HUES6 (cell line): ENCODE measurements at regions not wholly inside any gene's neighbourhood (a gene's known extent, or its start where the extent isn't known, plus 50 kb on each side); places are given as distances from the start of the nearest gene placed in this dataset.

Experiments used
- H3K27ac ChIP-seq: 2 replicates; pipeline ENCODE4 v1.7.0; 2013; ENCODE audit warnings: low read depth, mild to moderate bottlenecking, low read length, inconsistent platforms
- H3K27me3 ChIP-seq: 2 replicates; pipeline ENCODE4 v1.6.1; 2013; ENCODE audit warnings: low read length; ENCODE audit not compliant: control insufficient read depth, insufficient read depth
- H3K36me3 ChIP-seq: 2 replicates; pipeline ENCODE4 v1.6.1; 2013; ENCODE audit warnings: low read length; ENCODE audit not compliant: control insufficient read depth, insufficient read depth
- H3K4me1 ChIP-seq: 2 replicates; pipeline ENCODE4 v1.6.1; 2013; ENCODE audit warnings: low read length; ENCODE audit not compliant: control insufficient read depth, insufficient read depth
- H3K4me3 ChIP-seq: 2 replicates; pipeline ENCODE4 v1.5.1; 2013; ENCODE audit warnings: low read depth, low read length
- H3K9ac ChIP-seq: one replicate; pipeline ENCODE4 v1.6.1; 2013; ENCODE audit warnings: mild to moderate bottlenecking, low read length
- H3K9me3 ChIP-seq: 2 replicates; pipeline ENCODE4 v1.6.1; 2013; ENCODE audit warnings: low read depth, low read length; ENCODE audit not compliant: control insufficient read depth, insufficient read depth

DNA sequence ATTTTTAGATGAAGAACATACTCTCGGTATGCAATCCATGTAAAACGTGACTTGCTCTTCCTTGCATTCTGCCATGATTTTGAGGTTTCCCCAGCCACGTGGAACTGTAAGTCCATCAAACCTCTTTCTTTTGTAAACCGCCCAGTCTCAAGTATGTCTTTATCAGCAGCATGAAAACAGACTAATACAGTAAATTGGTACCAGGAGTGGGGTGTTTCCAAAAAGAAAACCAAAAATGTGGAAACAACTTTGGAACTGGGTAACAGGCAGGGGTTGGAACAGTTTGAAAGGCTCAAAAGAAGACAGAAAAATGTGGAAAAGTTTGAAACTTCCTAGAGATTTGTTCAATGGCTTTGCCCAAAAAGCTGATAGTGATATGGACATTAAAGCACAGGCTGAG lies 1957.9 kb downstream of the SUCLG1 start:
- H3K4me3 ChIP-seq: no peak overlapping the region
- H3K36me3 ChIP-seq: no peaks in the 10 kb centered on the region
- no peak overlapping the region for H3K9ac ChIP-seq
- H3K9me3 ChIP-seq: peaks cover 23% of the 10 kb centered on the region
- H3K4me1 ChIP-seq: no peaks in the 10 kb centered on the region
- H3K27ac ChIP-seq: no peak overlapping the region
- H3K27me3 ChIP-seq: no peaks in the 10 kb centered on the region

DNA sequence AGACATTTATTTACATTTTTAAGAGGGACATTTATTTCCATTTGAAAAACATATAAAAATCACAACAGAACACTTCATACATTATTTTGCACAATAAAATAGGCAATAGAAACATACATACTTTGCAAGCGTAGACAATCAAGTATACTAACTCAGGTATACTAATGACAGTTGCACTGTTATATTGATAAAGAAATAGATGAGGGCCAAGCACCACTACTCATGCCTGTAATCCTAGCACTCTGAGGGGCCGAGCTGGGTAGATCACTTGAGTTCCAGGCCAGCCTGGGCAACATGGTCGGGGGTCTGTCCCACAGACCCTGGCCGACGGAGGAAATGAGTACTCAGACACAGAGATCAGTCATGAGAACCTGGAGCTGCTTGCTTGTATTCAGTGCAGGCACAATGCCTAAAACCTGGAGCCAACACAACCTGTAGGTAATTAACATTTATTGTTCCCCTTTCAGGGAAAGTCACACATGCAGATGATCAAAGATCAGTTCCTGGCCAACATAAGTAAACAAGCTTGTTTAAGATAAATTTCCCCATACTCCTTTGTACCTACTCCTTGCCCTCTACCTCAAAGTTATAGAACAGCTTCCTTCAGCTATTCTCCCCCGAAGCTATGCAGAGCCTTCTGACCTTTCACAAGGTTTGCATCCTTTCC lies 1960.2 kb downstream of the SUCLG1 start:
- no peak overlapping the region for H3K4me3 ChIP-seq
- no peak overlapping the region for H3K9ac ChIP-seq
- no peak overlapping the region for H3K27ac ChIP-seq
- peaks cover 23% of the 10 kb centered on the region for H3K9me3 ChIP-seq
- no peaks in the 10 kb centered on the region for H3K4me1 ChIP-seq
- no peaks in the 10 kb centered on the region for H3K36me3 ChIP-seq
- H3K27me3 ChIP-seq: no peaks in the 10 kb centered on the region

DNA sequence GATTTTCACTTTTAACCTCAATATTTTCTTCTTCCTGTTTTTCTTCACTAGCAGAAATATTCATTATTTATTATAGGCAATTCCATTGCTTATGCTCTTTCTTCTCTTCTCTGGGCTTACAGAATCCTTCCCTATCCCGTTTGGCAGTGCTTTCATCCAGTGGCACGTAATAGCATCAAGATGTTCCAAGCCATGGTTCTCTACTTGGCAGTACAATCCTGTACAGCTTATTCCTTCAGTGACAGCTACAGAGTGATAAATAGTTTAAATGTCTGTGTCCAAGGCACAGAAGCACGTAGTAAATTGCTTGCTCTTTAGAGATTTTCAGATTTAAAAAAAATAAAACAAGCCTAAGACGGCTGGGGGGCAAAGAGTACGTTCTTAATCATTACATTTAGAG lies 1964.3 kb downstream of the SUCLG1 start:
- no peaks in the 10 kb centered on the region for H3K36me3 ChIP-seq
- H3K27me3 ChIP-seq: no peaks in the 10 kb centered on the region
- H3K27ac ChIP-seq: no peak overlapping the region
- peaks cover 7% of the 10 kb centered on the region; the same call in 1 of the 2 replicates for H3K9me3 ChIP-seq
- no peaks in the 10 kb centered on the region for H3K4me1 ChIP-seq
- H3K4me3 ChIP-seq: no peak overlapping the region
- H3K9ac ChIP-seq: no peak overlapping the region

DNA sequence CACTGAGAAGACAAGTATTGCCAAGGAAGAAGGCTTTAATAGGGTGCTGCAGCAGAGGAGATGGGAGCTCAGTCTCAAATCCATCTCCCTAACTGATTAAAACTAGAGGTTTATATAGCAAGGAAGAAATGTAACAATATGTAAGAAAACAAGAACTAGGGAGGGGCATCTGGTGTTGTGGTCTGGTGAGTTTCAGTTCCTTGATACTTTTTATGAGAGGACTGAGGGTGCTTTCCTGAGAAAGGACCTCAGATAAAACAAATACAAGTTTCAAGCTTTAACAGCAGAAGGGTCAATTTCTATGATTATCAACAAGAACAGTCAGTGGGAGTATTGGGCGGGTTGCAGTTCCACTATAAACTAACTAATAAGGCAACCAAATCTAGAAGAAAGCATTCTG lies 1967.5 kb downstream of the SUCLG1 start:
- Histone ChIP-seq H3K4me3 (no peak overlapping the region), H3K27ac (no peak overlapping the region), H3K4me1 (no peaks in the 10 kb centered on the region), H3K9me3 (peaks cover 7% of the 10 kb centered on the region; the same call in 1 of the 2 replicates), H3K9ac (no peak overlapping the region), H3K27me3 (no peaks in the 10 kb centered on the region), H3K36me3 (no peaks in the 10 kb centered on the region)

DNA sequence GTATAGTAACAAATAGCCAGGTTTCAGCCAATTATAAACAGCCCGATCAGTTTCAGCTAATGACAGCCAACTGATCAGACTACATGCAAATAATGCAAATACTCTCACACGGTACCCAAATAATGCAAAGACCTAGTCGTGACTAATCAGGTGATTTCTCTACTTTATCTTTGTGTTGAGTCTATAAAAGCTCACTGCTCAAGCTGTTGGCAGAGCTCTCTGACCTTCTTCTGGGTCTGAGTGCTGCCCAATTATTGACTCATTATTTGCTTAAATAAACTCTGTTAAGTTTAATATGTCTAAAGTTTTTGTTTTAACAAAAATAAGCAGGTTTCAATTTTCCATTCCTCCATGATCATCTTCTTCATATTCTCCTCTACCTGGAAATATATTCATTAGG lies 1971.7 kb downstream of the SUCLG1 start:
- peaks cover 7% of the 10 kb centered on the region; the same call in 1 of the 2 replicates for H3K9me3 ChIP-seq
- no peaks in the 10 kb centered on the region for H3K36me3 ChIP-seq
- no peaks in the 10 kb centered on the region for H3K4me1 ChIP-seq
- no peak overlapping the region for H3K4me3 ChIP-seq
- no peak overlapping the region for H3K27ac ChIP-seq
- H3K27me3 ChIP-seq: no peaks in the 10 kb centered on the region
- H3K9ac ChIP-seq: no peak overlapping the region

DNA sequence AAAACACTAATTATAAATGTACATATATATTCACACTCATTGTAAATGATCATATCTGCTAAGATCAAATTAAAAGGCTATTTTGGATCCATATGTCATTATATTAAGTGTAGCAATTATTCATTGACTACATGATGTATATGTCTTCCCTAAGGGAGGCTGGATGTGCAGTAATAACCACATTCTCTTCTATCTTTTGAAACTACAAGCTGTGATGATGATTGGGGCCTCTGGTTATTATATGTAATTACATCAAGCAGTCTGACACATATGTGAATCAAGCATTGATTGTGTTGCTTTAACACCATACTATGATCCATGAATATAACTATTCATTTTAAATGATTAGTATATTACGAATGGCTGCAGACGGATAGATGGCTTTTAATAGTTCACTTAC lies 1973.4 kb downstream of the SUCLG1 start:
- Histone ChIP-seq H3K27ac (no peak overlapping the region), H3K4me3 (no peak overlapping the region), H3K4me1 (no peaks in the 10 kb centered on the region), H3K9ac (no peak overlapping the region), H3K27me3 (no peaks in the 10 kb centered on the region), H3K9me3 (0 out of 2 replicates have a peak, but pooled peaks cover 3% of the 10 kb centered on the region), H3K36me3 (no peaks in the 10 kb centered on the region)

DNA sequence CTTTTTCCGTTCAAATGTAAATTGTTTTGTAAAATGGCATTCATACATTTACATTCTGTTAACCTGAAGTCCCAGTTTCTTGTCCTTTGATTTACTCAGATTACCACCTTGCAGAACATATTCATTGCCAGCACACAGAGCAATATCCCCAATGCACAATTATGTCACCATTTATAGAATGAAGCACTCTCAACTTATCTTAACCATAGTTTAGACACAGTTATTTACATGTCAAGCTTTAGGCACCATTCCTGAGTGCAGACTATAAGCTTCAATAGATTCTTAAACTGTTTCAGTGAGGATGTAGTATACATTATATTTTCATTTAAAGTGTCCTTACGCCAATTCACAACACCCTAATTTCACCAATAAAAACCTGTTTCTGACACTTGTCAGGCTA lies 1977.9 kb downstream of the SUCLG1 start:
- Histone ChIP-seq H3K9me3 (no peaks in the 10 kb centered on the region), H3K4me1 (no peaks in the 10 kb centered on the region), H3K36me3 (no peaks in the 10 kb centered on the region), H3K27me3 (no peaks in the 10 kb centered on the region), H3K27ac (no peak overlapping the region), H3K4me3 (no peak overlapping the region), H3K9ac (no peak overlapping the region)

DNA sequence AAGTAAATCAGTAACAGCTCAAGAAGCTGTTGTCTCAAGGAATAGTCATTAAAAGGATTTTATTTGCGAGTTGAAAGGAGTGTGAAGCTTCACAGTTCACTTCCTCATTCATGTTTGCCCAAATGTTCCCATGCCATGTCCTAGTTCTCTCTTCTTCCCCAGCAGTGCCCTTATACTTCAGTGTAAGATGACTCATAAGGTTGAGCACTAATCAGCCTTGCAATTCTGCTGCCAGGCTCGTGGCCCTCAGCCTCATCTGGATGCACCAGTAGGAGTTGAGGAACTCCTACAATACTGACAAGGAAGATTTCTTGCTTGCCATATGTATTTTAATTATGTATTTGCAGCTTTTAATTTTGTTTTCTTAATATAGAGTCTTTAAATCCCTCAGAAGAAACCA lies 1980.4 kb downstream of the SUCLG1 start:
- no peaks in the 10 kb centered on the region for H3K9me3 ChIP-seq
- H3K36me3 ChIP-seq: no peaks in the 10 kb centered on the region
- no peak overlapping the region for H3K27ac ChIP-seq
- no peak overlapping the region for H3K9ac ChIP-seq
- H3K4me1 ChIP-seq: no peaks in the 10 kb centered on the region
- H3K4me3 ChIP-seq: no peak overlapping the region
- H3K27me3 ChIP-seq: no peaks in the 10 kb centered on the region

DNA sequence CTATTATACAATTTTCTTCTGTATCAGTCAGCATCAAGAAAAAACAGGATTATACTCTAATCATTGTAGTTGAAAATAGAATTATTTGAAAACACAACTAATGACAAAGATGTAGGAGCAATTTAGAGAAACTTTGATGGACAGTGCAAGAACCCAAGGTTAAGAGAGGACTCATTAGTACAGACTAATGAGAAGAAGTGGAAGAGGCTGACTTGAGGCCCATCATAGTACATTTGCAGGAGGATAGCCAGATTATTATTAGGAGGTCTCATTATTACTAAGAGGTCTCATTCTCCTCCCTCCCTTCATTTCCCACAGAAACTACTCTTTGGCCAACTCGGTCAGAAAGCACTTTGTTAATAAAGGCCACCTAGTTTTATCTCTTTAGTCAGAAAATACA lies 1983.0 kb downstream of the SUCLG1 start:
- Histone ChIP-seq H3K4me3 (no peak overlapping the region), H3K9ac (no peak overlapping the region), H3K4me1 (no peaks in the 10 kb centered on the region)

DNA sequence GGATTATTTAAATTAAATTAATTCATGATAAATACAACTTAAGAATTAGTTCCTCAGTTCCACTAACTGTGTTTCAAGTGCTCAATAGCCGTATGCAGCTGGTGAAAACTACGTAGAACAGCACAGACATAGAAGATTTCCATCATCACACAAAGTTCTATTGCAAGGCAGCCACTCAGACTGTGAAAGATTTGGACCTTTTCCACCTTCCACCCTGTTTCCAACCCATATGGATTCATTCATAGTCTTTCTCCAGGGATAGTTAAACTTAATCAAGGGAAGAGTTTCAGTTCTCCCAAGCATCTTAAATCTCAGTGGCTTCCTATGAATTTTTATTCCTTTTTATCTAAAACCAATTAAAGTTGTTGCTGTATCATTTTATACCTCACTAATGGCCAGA lies 2030.8 kb downstream of the SUCLG1 start:
- Histone ChIP-seq H3K9me3 (no peaks in the 10 kb centered on the region), H3K4me3 (no peak overlapping the region), H3K27ac (no peak overlapping the region), H3K27me3 (no peaks in the 10 kb centered on the region), H3K9ac (no peak overlapping the region), H3K4me1 (no peaks in the 10 kb centered on the region), H3K36me3 (no peaks in the 10 kb centered on the region)

More for the DNA sequence above, 1983.0 kb downstream of the SUCLG1 start:
- no peak overlapping the region for H3K27ac ChIP-seq
- H3K36me3 ChIP-seq: no peaks in the 10 kb centered on the region
- no peaks in the 10 kb centered on the region for H3K27me3 ChIP-seq
- H3K9me3 ChIP-seq: no peaks in the 10 kb centered on the region

DNA sequence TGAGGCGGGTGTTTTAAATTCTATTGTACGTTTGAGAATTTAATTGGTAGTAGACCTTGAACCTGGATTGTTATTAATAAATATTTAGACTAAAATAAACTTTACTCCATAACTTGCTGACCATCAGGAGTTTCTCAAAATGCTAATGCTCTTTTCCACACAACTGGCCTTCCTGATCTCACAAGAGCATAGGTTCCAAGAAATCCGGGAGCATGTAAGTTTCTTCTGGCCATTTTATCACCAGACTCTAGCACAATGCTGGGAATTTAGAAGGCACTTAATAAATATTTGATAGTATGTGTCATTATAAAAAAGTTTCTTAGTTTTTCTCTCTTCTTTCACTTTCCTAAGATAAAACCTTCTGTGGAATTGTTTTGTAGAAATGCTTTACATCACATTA lies 2047.1 kb downstream of the SUCLG1 start:
- Histone ChIP-seq H3K9me3 (peaks cover 6% of the 10 kb centered on the region; the same call in 1 of the 2 replicates), H3K27ac (no peak overlapping the region), H3K4me1 (no peaks in the 10 kb centered on the region), H3K9ac (no peak overlapping the region), H3K4me3 (no peak overlapping the region), H3K36me3 (no peaks in the 10 kb centered on the region), H3K27me3 (no peaks in the 10 kb centered on the region)
